CD14-positive monocyte (primary cell): ENCODE measurements at regions not wholly inside any gene's neighbourhood (a gene's known extent, or its start where the extent isn't known, plus 50 kb on each side); places are given as distances from the start of the nearest gene placed in this dataset.

Experiments used
- DNase-seq, 3 donors: peaks; one replicate each; pipeline ENCODE4 v3.0.0-alpha.2; 2011 to 2022
- H2AFZ ChIP-seq: 2 replicates; pipeline ENCODE4 v1.6.0; 2012; ENCODE audit warnings: mild to moderate bottlenecking, low read depth, low read length, inconsistent platforms; ENCODE audit not compliant: insufficient read depth, poor library complexity, severe bottlenecking
- H3K27ac ChIP-seq, 2 donors: 1 replicate in 1 of 2; 2 replicates in 1 of 2; pipeline ENCODE4 v1.5.1; 2012 to 2013; ENCODE audit warnings: low read length in 2 of 2, control low read depth in 1 of 2, inconsistent platforms in 1 of 2, low read depth in 1 of 2, mild to moderate bottlenecking in 1 of 2
- H3K27me3 ChIP-seq, 2 donors: one replicate each; pipeline versions ENCODE4 v1.6.0 to v1.6.1; 2011 to 2013; ENCODE audit warnings: low read length in 2 of 2; ENCODE audit not compliant: control insufficient read depth in 2 of 2, insufficient read depth in 2 of 2
- H3K36me3 ChIP-seq, 2 donors: replicated peaks in 1 of 2; 1 replicate in 1 of 2; 2 replicates in 1 of 2; pipeline versions ENCODE4 v1.5.1 to v1.6.1; 2012 to 2013; ENCODE audit warnings: low read length in 2 of 2, control low read depth in 1 of 2, inconsistent platforms in 1 of 2, mild to moderate bottlenecking in 1 of 2; ENCODE audit not compliant: insufficient read depth in 2 of 2, control insufficient read depth in 1 of 2
- H3K4me1 ChIP-seq, 2 donors: 1 replicate in 1 of 2; 2 replicates in 1 of 2; pipeline versions ENCODE4 v1.5.1 to v1.6.1; 2012 to 2013; ENCODE audit warnings: low read length in 2 of 2, control low read depth in 1 of 2, inconsistent platforms in 1 of 2, mild to moderate bottlenecking in 1 of 2, moderate library complexity in 1 of 2; ENCODE audit not compliant: insufficient read depth in 2 of 2, control insufficient read depth in 1 of 2
- H3K4me2 ChIP-seq: replicated peaks from 2 replicates; pipeline ENCODE3; 2012; ENCODE audit warnings: low read length, moderate library complexity, mild to moderate bottlenecking; ENCODE audit not compliant: poor library complexity, severe bottlenecking; ENCODE audit errors: extremely low read depth
- H3K4me3 ChIP-seq, 3 experiments: fragments of 200-600 bp in 1 of 3; sonication (generic) in 1 of 3; replicated peaks in 1 of 3; 1 replicate in 2 of 3; 2 replicates in 1 of 3; pipeline ENCODE4 v1.5.1; 2011 to 2013; ENCODE audit warnings: low read length in 3 of 3, mild to moderate bottlenecking in 3 of 3, control low read depth in 2 of 3, low read depth in 2 of 3, inconsistent platforms in 1 of 3, moderate library complexity in 1 of 3
- H3K79me2 ChIP-seq: 2 replicates; pipeline ENCODE4 v1.6.0; 2012; ENCODE audit warnings: mild to moderate bottlenecking, control low read depth, inconsistent platforms, low read length, moderate library complexity; ENCODE audit not compliant: insufficient read depth
- H3K9ac ChIP-seq: 2 replicates; pipeline ENCODE4 v1.6.0; 2017; ENCODE audit warnings: low read length, mild to moderate bottlenecking; ENCODE audit not compliant: insufficient read depth, poor library complexity, severe bottlenecking
- H3K9me3 ChIP-seq, 2 donors: replicated peaks in 1 of 2; 1 replicate in 1 of 2; 2 replicates in 1 of 2; pipeline versions ENCODE4 v1.5.1 to v1.6.1; 2012 to 2013; ENCODE audit warnings: low read length in 2 of 2, control low read depth in 1 of 2; ENCODE audit not compliant: control insufficient read depth in 1 of 2, insufficient read depth in 1 of 2
- H4K20me1 ChIP-seq: 2 replicates; pipeline ENCODE4 v1.6.0; 2012; ENCODE audit warnings: mild to moderate bottlenecking, low read length, control low read depth, moderate library complexity; ENCODE audit not compliant: insufficient read depth
- H3K27ac Mint-ChIP-seq, 7 donors: one replicate each; pipeline ENCODE4 v1.8.0; 2020; ENCODE audit warnings: mild to moderate bottlenecking in 7 of 7, mixed read lengths in 7 of 7, moderate library complexity in 6 of 7, inconsistent platforms in 2 of 7
- H3K27me3 Mint-ChIP-seq, 3 donors: one replicate each; pipeline ENCODE4 v1.8.0; 2021 to 2022; ENCODE audit warnings: low read depth in 3 of 3, mild to moderate bottlenecking in 3 of 3, mixed read lengths in 3 of 3, moderate library complexity in 3 of 3, inconsistent platforms in 1 of 3
- H3K36me3 Mint-ChIP-seq, 2 donors: one replicate each; pipeline ENCODE4 v1.8.0; 2020; ENCODE audit warnings: mixed read lengths in 2 of 2, inconsistent platforms in 1 of 2, mild to moderate bottlenecking in 1 of 2
- H3K4me1 Mint-ChIP-seq: one replicate; pipeline ENCODE4 v1.8.0; 2020; ENCODE audit warnings: mild to moderate bottlenecking, mixed read lengths
- H3K4me3 Mint-ChIP-seq, 2 donors: one replicate each; pipeline ENCODE4 v1.8.0; 2020; ENCODE audit warnings: mild to moderate bottlenecking in 2 of 2, mixed read lengths in 2 of 2, moderate library complexity in 1 of 2
- H3K9me3 Mint-ChIP-seq, 7 donors: one replicate each; pipeline ENCODE4 v1.8.0; 2020 to 2022; ENCODE audit warnings: mixed read lengths in 7 of 7, mild to moderate bottlenecking in 6 of 7, moderate library complexity in 6 of 7, inconsistent platforms in 2 of 7
- WGBS: methylation state at CpG from one replicate; pipeline ENCODE4 v1.1.5; 2013; ENCODE audit warnings: missing lambda C conversion rate; ENCODE audit not compliant: insufficient coverage; 5-methylcytosine and 5-hydroxymethylcytosine counted together
- intact Hi-C, 2 donors: fragments of 100-400 bp; cut with micrococcal nuclease; formaldehyde crosslinking; loops; one replicate each; pipeline versions ENCODE4 v1.15.0 to v1.15.1; 2023
- TF ChIP-seq, protein P1 (sequence below): fragments of 200-600 bp; IDR thresholded peaks from one replicate; pipeline ENCODE4 v1.8.0; 2022; ENCODE audit warnings: antibody characterized with exemption, mild to moderate bottlenecking

GRCh38 chr15:29476503-29477080 is 207.0 kb upstream of the NSMCE3 start:
- H3K4me2 ChIP-seq = no peak overlapping the region
- H3K27ac ChIP-seq = no peak overlapping the region
- Mint-ChIP-seq H3K4me3 (no peak overlapping the region), H3K27me3 (peaks cover 0 to 2% (median 0%) of the 10 kb centered on the region in 3 donors), H3K27ac (no peak overlapping the region), H3K9me3 (peaks cover 0 to 18% (median 5%) of the 10 kb centered on the region in 7 donors), H3K4me1 (no peaks in the 10 kb centered on the region), H3K36me3 (no peaks in the 10 kb centered on the region)
- TF ChIP-seq, protein P1, sequence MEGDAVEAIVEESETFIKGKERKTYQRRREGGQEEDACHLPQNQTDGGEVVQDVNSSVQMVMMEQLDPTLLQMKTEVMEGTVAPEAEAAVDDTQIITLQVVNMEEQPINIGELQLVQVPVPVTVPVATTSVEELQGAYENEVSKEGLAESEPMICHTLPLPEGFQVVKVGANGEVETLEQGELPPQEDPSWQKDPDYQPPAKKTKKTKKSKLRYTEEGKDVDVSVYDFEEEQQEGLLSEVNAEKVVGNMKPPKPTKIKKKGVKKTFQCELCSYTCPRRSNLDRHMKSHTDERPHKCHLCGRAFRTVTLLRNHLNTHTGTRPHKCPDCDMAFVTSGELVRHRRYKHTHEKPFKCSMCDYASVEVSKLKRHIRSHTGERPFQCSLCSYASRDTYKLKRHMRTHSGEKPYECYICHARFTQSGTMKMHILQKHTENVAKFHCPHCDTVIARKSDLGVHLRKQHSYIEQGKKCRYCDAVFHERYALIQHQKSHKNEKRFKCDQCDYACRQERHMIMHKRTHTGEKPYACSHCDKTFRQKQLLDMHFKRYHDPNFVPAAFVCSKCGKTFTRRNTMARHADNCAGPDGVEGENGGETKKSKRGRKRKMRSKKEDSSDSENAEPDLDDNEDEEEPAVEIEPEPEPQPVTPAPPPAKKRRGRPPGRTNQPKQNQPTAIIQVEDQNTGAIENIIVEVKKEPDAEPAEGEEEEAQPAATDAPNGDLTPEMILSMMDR = no peak
- H3K36me3 ChIP-seq = no peaks in the 10 kb centered on the region
- H3K79me2 ChIP-seq = no peaks in the 10 kb centered on the region
- intact Hi-C loops = no loop called here
- H3K4me3 ChIP-seq = no peak overlapping the region
- DNase-seq = no peak
- H3K4me1 ChIP-seq = no peaks in the 10 kb centered on the region
- H3K27me3 ChIP-seq = no peaks in the 10 kb centered on the region
- H2AFZ ChIP-seq = no peak overlapping the region
- 93% methylated on average over 16 of the region's 17 CpGs for WGBS
- no peak overlapping the region for H3K9ac ChIP-seq
- peaks cover 0 to 7% of the 10 kb centered on the region in 2 donors for H3K9me3 ChIP-seq
- H4K20me1 ChIP-seq = no peaks in the 10 kb centered on the region

- H3K27ac ChIP-seq = no peak overlapping the region
- no peak overlapping the region for H3K9ac ChIP-seq
- no peaks in the 10 kb centered on the region for H3K4me1 Mint-ChIP-seq
- H3K9me3 ChIP-seq = peaks cover 0 to 10% of the 10 kb centered on the region in 2 donors
- intact Hi-C loops = no loop called here
- WGBS = 89% methylated on average over 6 of the region's 10 CpGs
- peaks cover 0 to 18% (median 5%) of the 10 kb centered on the region in 7 donors for H3K9me3 Mint-ChIP-seq
- no peaks in the 10 kb centered on the region for H3K36me3 Mint-ChIP-seq
- TF ChIP-seq, protein P1 = no peak
- no peak overlapping the region for H3K4me3 Mint-ChIP-seq
- H3K27me3 Mint-ChIP-seq = peaks cover 0 to 2% (median 2%) of the 10 kb centered on the region in 3 donors
- H3K4me3 ChIP-seq = no peak overlapping the region
- no peak overlapping the region for H2AFZ ChIP-seq
- no peaks in the 10 kb centered on the region for H3K4me1 ChIP-seq
- H3K27ac Mint-ChIP-seq = no peak overlapping the region
- no peak for DNase-seq
- H3K79me2 ChIP-seq = no peaks in the 10 kb centered on the region
- no peak overlapping the region for H3K4me2 ChIP-seq
- H3K36me3 ChIP-seq = no peaks in the 10 kb centered on the region
- H3K27me3 ChIP-seq = no peaks in the 10 kb centered on the region
- H4K20me1 ChIP-seq = no peaks in the 10 kb centered on the region
These were observed 205.5 kb upstream of the NSMCE3 start for GRCh38 chr15:29475096-29475495.
